GM18505 (cell line): ENCODE measurements at regions not wholly inside any gene's neighbourhood (a gene's known extent, or its start where the extent isn't known, plus 50 kb on each side); places are given as distances from the start of the nearest gene placed in this dataset.

Source experiments
- ATAC-seq: cut with Tn5 transposase; IDR thresholded peaks from one replicate; pipeline ENCODE4 v1.9.1; 2021; ENCODE audit not compliant: unreplicated experiment
- POLR2A ChIP-seq: IDR thresholded peaks from 4 replicates; pipeline ENCODE4 v1.6.1; 2011; ENCODE audit warnings: borderline replicate concordance; ENCODE audit not compliant: insufficient read depth, insufficient read length; ENCODE audit errors: extremely low read depth

GRCh38 chr15:62770752-62771151, 271.8 kb upstream of the TPM1 start:
- no peak for TF ChIP-seq POLR2A
- no peak for ATAC-seq

GRCh38 chr15:62771234-62771633, 271.3 kb upstream of the TPM1 start:
- ATAC-seq = no peak
- TF ChIP-seq POLR2A = no peak

GRCh38 chr15:62773369-62774165, 269.0 kb upstream of the TPM1 start:
- TF ChIP-seq POLR2A = no peak

GRCh38 chr15:62775932-62776331, 266.6 kb upstream of the TPM1 start:
- no peak for ATAC-seq
- no peak for TF ChIP-seq POLR2A

More at GRCh38 chr15:62773369-62774165, 269.0 kb upstream of the TPM1 start:
- no peak for ATAC-seq

- ATAC-seq = no peak
- TF ChIP-seq POLR2A = no peak
Observed at GRCh38 chr15:62777671-62778070, 264.9 kb upstream of the TPM1 start.

GRCh38 chr15:62779036-62779770, 263.3 kb upstream of the TPM1 start:
- TF ChIP-seq POLR2A = no peak

GRCh38 chr15:62779899-62780298, 262.6 kb upstream of the TPM1 start:
- ATAC-seq = no peak

More at GRCh38 chr15:62779036-62779770, 263.3 kb upstream of the TPM1 start:
- no peak for ATAC-seq

GRCh38 chr15:62781081-62781497, 261.5 kb upstream of the TPM1 start:
- ATAC-seq = no peak
- TF ChIP-seq POLR2A = no peak

More at GRCh38 chr15:62779899-62780298, 262.6 kb upstream of the TPM1 start:
- no peak for TF ChIP-seq POLR2A

GRCh38 chr15:62782071-62782841, 260.3 kb upstream of the TPM1 start:
- ATAC-seq = no peak
- no peak for TF ChIP-seq POLR2A

GRCh38 chr15:62782896-62783295, 259.7 kb upstream of the TPM1 start:
- no peak for ATAC-seq
- TF ChIP-seq POLR2A = no peak

GRCh38 chr15:62783303-62783957, 259.1 kb upstream of the TPM1 start:
- no peak for TF ChIP-seq POLR2A
- ATAC-seq = no peak

GRCh38 chr15:62785881-62786828, 256.4 kb upstream of the TPM1 start:
- no peak for TF ChIP-seq POLR2A
- no peak for ATAC-seq

GRCh38 chr15:62787401-62787800, 255.1 kb upstream of the TPM1 start:
- no peak for TF ChIP-seq POLR2A
- ATAC-seq = no peak

GRCh38 chr15:62788224-62788623, 254.3 kb upstream of the TPM1 start:
- no peak for ATAC-seq
- no peak for TF ChIP-seq POLR2A
